ENCODE measurements at regions not wholly inside any gene's neighbourhood (a gene's known extent, or its start where the extent isn't known, plus 50 kb on each side); places are given as distances from the start of the nearest gene placed in this dataset.

- TF ChIP-seq CTCF (IDR thresholded peaks at IDR 0.05) (no peak), POLR2AphosphoS5 (IDR thresholded peaks at IDR 0.05) (no peak)
These were observed 214.7 kb downstream of the NOVA1 start for GRCh38 chr14:26382901-26383685.
